Memory B cell (primary cell): ENCODE measurements at regions not wholly inside any gene's neighbourhood (a gene's known extent, or its start where the extent isn't known, plus 50 kb on each side); places are given as distances from the start of the nearest gene placed in this dataset.

Experiments used
- ATAC-seq: fragments of 150-1000 bp; cut with Tn5 transposase; 2 replicates; pipeline ENCODE4 v1.10.0; 2021; ENCODE audit warnings: low read depth, mild to moderate bottlenecking, moderate library complexity
- DNase-seq, 2 donors: peaks; one replicate each; pipeline ENCODE4 v3.0.0; 2022; ENCODE audit warnings: low spot score in 2 of 2
- H3K27ac Mint-ChIP-seq: one replicate; pipeline ENCODE4 v1.8.0; 2022; ENCODE audit warnings: mild to moderate bottlenecking, moderate library complexity, mixed read lengths
- H3K27me3 Mint-ChIP-seq: one replicate; pipeline ENCODE4 v1.8.0; 2022; ENCODE audit warnings: mixed read lengths
- H3K36me3 Mint-ChIP-seq: one replicate; pipeline ENCODE4 v1.8.0; 2022; ENCODE audit warnings: mild to moderate bottlenecking, mixed read lengths
- H3K4me1 Mint-ChIP-seq: one replicate; pipeline ENCODE4 v1.8.0; 2022; ENCODE audit warnings: mixed read lengths
- H3K4me3 Mint-ChIP-seq: one replicate; pipeline ENCODE4 v1.8.0; 2022; ENCODE audit warnings: mild to moderate bottlenecking, moderate library complexity, mixed read lengths
- H3K9me3 Mint-ChIP-seq: one replicate; pipeline ENCODE4 v1.8.0; 2022; ENCODE audit warnings: mixed read lengths

DNA sequence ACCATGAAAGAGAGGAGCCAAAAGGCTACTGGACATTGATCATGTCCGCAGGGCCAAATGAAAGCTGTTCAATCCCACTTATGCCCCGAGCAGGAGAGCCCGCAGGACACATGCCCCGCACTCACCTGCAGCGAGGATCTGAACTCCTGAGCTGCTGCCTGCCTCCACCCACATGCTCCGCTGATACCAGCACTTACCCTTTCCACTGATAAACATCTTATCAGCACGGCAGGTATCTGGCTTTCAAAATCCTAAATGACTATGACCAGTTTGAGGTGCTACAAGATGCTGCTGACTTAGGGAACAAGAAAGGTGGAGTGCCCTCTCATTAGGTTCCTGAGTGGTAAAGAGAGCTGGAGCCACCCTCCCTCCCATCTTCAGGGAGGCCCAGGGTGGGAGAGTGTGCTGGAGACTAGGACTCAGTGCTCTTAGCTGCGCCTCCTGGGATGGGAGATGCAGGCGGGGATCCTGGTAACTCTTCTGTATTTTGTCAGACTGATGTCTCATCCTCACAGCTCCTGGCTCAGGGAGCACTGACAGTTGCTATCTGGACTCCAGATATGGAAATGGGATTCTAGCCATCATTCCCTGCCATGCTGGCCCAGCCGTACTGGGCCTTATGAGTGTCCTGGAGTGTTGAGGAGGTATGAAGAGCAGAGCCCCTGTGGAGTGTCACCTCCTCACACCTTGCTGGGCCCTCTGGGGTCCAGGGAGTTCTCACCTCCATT is 86.4 kb upstream of the F3 start:
- Mint-ChIP-seq H3K27ac (no peak overlapping the region), H3K27me3 (peaks cover under 1% of the 10 kb centered on the region), H3K4me1 (no peaks in the 10 kb centered on the region), H3K4me3 (no peak overlapping the region), H3K36me3 (no peaks in the 10 kb centered on the region), H3K9me3 (no peaks in the 10 kb centered on the region)
- DNase-seq (no peak), ATAC-seq (no peak)

GRCh38 chr1:94624203-94624602 is 82.6 kb upstream of the F3 start:
- no peaks in the 10 kb centered on the region for H3K9me3 Mint-ChIP-seq
- ATAC-seq (no peak), DNase-seq (no peak)
- H3K4me1 Mint-ChIP-seq: no peaks in the 10 kb centered on the region
- no peak overlapping the region for H3K4me3 Mint-ChIP-seq
- no peaks in the 10 kb centered on the region for H3K36me3 Mint-ChIP-seq
- no peaks in the 10 kb centered on the region for H3K27me3 Mint-ChIP-seq
- H3K27ac Mint-ChIP-seq: no peak overlapping the region

GRCh38 chr1:94623560-94624148 is 82.1 kb upstream of the F3 start:
- no peak for ATAC-seq
- no peaks in the 10 kb centered on the region for H3K4me1 Mint-ChIP-seq
- H3K27ac Mint-ChIP-seq: no peak overlapping the region
- H3K36me3 Mint-ChIP-seq: no peaks in the 10 kb centered on the region
- no peaks in the 10 kb centered on the region for H3K9me3 Mint-ChIP-seq
- no peak overlapping the region for H3K4me3 Mint-ChIP-seq
- no peaks in the 10 kb centered on the region for H3K27me3 Mint-ChIP-seq
- no peak for DNase-seq

DNA sequence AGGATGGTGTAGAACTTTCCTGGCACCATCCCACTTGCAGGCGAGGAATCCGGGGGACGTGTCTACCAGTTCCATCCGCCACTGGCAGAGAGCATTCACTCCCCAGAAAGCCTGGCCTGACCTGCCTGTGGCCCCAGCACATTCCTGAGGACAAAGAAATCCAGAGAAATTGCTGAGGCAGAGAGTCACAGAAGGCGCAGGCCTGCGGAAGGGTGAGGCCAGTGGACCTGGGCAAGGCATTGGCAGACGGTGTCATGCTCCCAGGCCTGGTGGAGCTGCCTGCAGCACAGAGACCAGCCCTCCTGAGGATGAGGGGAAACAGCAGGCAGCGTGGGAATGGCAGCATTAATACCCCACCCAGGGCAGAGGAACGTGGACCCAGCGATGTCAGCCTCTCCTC is 81.2 kb upstream of the F3 start:
- no peak for ATAC-seq
- Mint-ChIP-seq H3K4me3 (no peak overlapping the region), H3K9me3 (peaks cover 6% of the 10 kb centered on the region), H3K27me3 (no peaks in the 10 kb centered on the region), H3K36me3 (no peaks in the 10 kb centered on the region), H3K4me1 (no peaks in the 10 kb centered on the region), H3K27ac (no peak overlapping the region)
- DNase-seq: no peak

DNA sequence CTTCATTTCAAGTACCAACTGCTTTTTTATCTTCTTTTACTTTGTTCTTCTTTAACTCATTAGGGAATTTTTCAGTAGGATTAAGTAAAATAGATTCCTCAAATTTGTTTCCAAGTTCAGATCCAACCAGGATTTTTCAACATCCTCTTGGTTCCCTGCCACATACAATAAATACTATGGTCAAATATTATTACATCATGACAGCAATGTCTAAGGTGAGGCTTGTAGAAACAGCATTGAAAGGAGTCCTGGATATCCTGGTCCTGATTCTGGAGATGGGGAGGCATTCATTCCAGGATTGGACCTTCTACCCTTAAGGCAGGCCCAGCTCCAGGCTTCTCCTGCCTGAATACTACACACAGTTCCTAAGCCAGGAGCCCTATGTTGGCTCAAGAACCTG is 80.2 kb upstream of the F3 start:
- ATAC-seq (no peak), DNase-seq (no peak)
- Mint-ChIP-seq H3K4me3 (no peak overlapping the region), H3K4me1 (no peaks in the 10 kb centered on the region), H3K36me3 (no peaks in the 10 kb centered on the region), H3K27me3 (no peaks in the 10 kb centered on the region), H3K9me3 (peaks cover 6% of the 10 kb centered on the region), H3K27ac (no peak overlapping the region)

DNA sequence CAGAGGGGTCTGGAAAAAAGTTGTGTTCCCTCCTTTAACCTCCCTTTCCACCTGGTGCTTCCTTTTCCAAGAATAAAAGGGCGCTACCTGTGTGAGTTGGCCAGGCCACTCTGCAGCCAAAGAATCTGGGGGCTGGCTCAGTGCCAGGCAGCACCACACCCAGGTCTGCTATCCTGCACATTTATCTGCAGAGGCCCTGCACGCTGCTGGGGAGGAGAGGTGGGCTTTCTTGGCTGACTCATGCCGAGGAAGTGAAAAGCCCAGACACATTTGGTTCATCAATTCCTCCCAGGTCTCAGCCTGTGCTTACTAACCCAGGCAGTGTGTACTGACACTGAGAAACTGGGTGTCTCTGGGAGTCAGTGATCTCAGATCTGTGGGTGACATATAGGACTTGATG is 79.8 kb upstream of the F3 start:
- ATAC-seq: no peak
- DNase-seq: no peak
- Mint-ChIP-seq H3K27me3 (no peaks in the 10 kb centered on the region), H3K9me3 (peaks cover 6% of the 10 kb centered on the region), H3K4me1 (no peaks in the 10 kb centered on the region), H3K27ac (no peak overlapping the region), H3K36me3 (no peaks in the 10 kb centered on the region), H3K4me3 (no peak overlapping the region)

- Mint-ChIP-seq H3K4me3 (no peak overlapping the region), H3K9me3 (peaks cover 6% of the 10 kb centered on the region), H3K4me1 (no peaks in the 10 kb centered on the region), H3K27me3 (no peaks in the 10 kb centered on the region), H3K27ac (no peak overlapping the region), H3K36me3 (no peaks in the 10 kb centered on the region)
- DNase-seq (no peak), ATAC-seq (no peak)
Observed at GRCh38 chr1:94620345-94621031, 78.9 kb upstream of the F3 start.

DNA sequence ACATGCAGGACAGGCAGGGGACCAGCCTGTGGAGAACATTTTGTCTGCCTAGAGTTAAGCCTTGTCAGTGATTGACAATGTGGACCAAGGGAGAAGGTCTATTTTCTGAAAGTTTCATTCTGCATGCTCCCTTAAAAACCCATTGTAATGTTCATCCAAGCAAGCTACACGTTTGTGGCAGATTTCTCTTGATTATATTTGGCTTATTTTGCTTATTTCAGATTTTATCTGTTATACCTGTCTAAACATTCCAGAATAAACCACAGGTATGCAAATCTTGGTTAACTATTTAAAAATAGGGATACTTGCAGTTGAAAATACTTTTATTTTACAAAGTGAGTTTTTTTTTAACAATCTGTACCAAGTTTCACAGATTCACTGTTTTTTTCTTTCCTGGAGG is 78.2 kb upstream of the F3 start:
- Mint-ChIP-seq H3K27ac (no peak overlapping the region), H3K27me3 (no peaks in the 10 kb centered on the region), H3K9me3 (peaks cover 6% of the 10 kb centered on the region), H3K4me3 (no peak overlapping the region), H3K36me3 (no peaks in the 10 kb centered on the region), H3K4me1 (no peaks in the 10 kb centered on the region)
- ATAC-seq: no peak
- no peak for DNase-seq

DNA sequence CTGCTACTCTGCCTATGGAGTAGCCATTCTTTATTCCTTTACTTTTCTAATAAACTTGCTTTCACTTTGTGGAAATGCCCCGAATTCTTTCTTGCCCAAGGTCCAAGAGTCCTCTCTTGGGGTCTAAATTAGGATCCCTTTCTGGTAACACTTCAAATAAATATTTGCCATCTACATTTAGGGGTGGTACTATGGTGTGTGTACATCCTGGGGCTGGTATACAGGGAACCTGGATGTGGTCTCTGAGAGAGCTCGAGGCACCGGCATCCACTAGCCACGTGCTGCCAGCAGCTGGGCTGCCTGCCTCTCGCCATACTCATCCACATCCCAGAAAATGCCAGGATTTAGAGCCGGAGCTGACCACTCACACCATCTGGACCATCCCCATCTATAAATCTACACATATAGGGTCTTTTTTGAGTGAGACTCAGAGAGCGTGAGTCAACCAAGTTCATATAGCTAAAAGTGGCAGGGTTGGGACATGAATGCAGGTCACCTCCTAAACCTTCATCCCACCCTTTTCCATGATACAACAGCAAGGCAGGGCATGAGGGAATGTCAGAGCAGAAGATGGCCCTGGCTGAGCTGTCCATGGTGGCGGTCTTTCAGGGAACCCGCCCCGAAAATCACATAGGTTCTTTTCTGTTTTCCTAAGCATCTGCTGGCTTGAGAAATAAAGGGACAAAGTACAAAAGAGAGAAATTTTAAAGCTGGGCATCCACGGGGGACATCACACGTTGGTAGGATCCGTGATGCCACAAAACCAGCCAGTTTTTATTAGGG is 76.6 kb upstream of the F3 start:
- Mint-ChIP-seq H3K27ac (no peak overlapping the region), H3K9me3 (peaks cover 6% of the 10 kb centered on the region), H3K4me3 (no peak overlapping the region), H3K27me3 (no peaks in the 10 kb centered on the region), H3K36me3 (no peaks in the 10 kb centered on the region), H3K4me1 (no peaks in the 10 kb centered on the region)
- ATAC-seq (no peak), DNase-seq (no peak)

- Mint-ChIP-seq H3K27me3 (peaks cover 2% of the 10 kb centered on the region), H3K27ac (no peak overlapping the region), H3K36me3 (no peaks in the 10 kb centered on the region), H3K4me3 (no peak overlapping the region), H3K9me3 (peaks cover 6% of the 10 kb centered on the region), H3K4me1 (no peaks in the 10 kb centered on the region)
- DNase-seq: no peak
- no peak for ATAC-seq
Observed at GRCh38 chr1:94617134-94617805, 75.7 kb upstream of the F3 start.

DNA sequence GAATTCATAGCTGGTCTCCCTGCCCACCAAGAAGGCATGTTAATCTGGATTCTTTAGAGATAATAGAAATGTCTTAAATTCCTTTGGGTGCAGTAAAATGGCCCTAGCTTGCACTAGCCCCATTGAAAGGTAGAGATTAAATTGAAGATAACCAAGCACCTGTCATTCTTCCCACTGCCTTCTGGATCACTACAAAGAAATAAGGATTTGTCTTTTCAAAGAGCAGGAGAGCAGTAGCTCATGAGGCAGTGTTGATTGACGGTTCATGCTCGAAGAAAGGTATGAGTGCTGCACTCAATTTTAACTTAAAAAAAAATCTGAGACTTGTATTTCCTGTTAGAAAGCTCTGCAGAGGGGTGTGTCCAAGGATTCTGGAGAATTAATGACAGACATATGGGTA is 74.9 kb upstream of the F3 start:
- peaks cover 6% of the 10 kb centered on the region for H3K9me3 Mint-ChIP-seq
- H3K4me1 Mint-ChIP-seq: no peaks in the 10 kb centered on the region
- H3K36me3 Mint-ChIP-seq: no peaks in the 10 kb centered on the region
- ATAC-seq: no peak
- H3K27me3 Mint-ChIP-seq: peaks cover 2% of the 10 kb centered on the region
- H3K4me3 Mint-ChIP-seq: no peak overlapping the region
- DNase-seq: no peak
- H3K27ac Mint-ChIP-seq: no peak overlapping the region

GRCh38 chr1:94614996-94615395 is 73.4 kb upstream of the F3 start:
- no peaks in the 10 kb centered on the region for H3K4me1 Mint-ChIP-seq
- peaks cover 6% of the 10 kb centered on the region for H3K9me3 Mint-ChIP-seq
- ATAC-seq (no peak), DNase-seq (no peak)
- peaks cover 2% of the 10 kb centered on the region for H3K27me3 Mint-ChIP-seq
- no peak overlapping the region for H3K27ac Mint-ChIP-seq
- H3K4me3 Mint-ChIP-seq: no peak overlapping the region
- no peaks in the 10 kb centered on the region for H3K36me3 Mint-ChIP-seq

DNA sequence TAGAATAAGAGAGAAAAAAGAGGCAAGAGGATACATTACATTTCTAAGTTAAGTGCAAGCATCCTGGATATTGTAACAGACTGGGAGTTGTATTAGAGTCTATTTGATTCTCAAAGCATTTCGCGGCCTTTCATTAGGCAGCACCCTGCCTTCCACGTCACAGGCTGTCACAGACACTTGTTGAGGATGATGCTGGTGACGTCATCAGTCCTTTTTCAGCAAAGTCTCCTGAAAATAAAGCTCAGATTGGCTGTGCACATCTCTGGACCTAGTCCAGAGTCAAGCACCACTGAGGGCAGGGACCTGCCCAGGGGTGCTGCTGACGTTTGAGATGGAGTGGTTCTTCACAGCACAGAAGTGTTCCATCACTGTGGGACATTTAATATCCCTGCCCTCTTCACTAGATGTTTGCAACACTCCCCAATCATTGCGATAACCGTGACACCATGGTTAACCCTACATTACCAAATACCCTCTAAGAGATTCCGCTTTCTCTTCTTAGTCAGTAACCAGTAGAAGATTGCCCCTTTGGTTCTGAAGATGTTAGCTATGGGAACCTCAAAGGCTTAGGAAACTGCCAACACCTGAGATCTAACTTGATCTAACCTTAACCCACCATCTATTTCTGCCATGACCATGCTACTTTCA is 72.7 kb upstream of the F3 start:
- Mint-ChIP-seq H3K9me3 (peaks cover 6% of the 10 kb centered on the region), H3K27me3 (peaks cover 2% of the 10 kb centered on the region), H3K4me1 (no peaks in the 10 kb centered on the region), H3K36me3 (no peaks in the 10 kb centered on the region), H3K4me3 (no peak overlapping the region), H3K27ac (no peak overlapping the region)
- ATAC-seq (no peak), DNase-seq (no peak)
